K562 (cell line): ENCODE measurements at regions not wholly inside any gene's neighbourhood (a gene's known extent, or its start where the extent isn't known, plus 50 kb on each side); places are given as distances from the start of the nearest gene placed in this dataset.

Experiments
- ATAC-seq: fragments of 200-7000 bp; cut with Tn5 transposase; 3 replicates; pipeline ENCODE4 v1.9.1; 2020; ENCODE audit warnings: moderate library complexity
- BruUV-seq: library from RNA; stranded (reverse); fragments of 400-500 nt; replicated peaks from 2 replicates; lab custom pipeline; 2021; lab: Mats Ljungman, UMichigan
- CTCF ChIA-PET: fragments of 300-600 bp; formaldehyde crosslinking; extraction: SDS; loops from one replicate; lab custom pipeline; 2021; ENCODE audit warnings: low intra/inter-chr PET ratio; lab: Yijun Ruan, JAX
- POLR2A ChIA-PET: fragments of 300-600, 350-650 bp; sonication (Branson Sonifier 250); formaldehyde crosslinking; extraction: SDS; loops from one replicate; lab custom pipeline; 2021; ENCODE audit warnings: antibody characterized with exemption, inconsistent platforms; lab: Yijun Ruan, JAX
- DNase-seq, 4 experiments: peaks; one replicate each; pipeline versions ENCODE4 v3.0.0 to v3.0.0-alpha.2; 2011 to 2018; ENCODE audit warnings: low spot score in 3 of 4, mixed read lengths in 3 of 4; ENCODE audit errors: extremely low read depth in 1 of 4
- FAIRE-seq: peaks from 2 replicates; lab custom pipeline; 2011; peaks lifted over from hg19 to GRCh38; lab: Jason Lieb, UNC
- H2AFZ ChIP-seq: 2 replicates; pipeline ENCODE4 v1.6.0; 2011; ENCODE audit warnings: low read depth, low read length, control low read depth, inconsistent platforms
- H3K27ac ChIP-seq: fragments of 200-600 bp; 3 replicates; pipeline ENCODE4 v1.8.0; 2011; ENCODE audit warnings: low read depth, mild to moderate bottlenecking, control low read depth, inconsistent platforms, low read length, moderate library complexity, mixed read lengths; ENCODE audit errors: extremely low read depth
- H3K27me3 ChIP-seq, 2 experiments: fragments of 300-600 bp in 1 of 2; 2 replicates in 1 of 2; 3 replicates in 1 of 2; pipeline versions ENCODE4 v1.6.0 to v1.8.0; 2011; ENCODE audit warnings: inconsistent platforms in 2 of 2, low read length in 2 of 2, mild to moderate bottlenecking in 1 of 2, mixed read lengths in 1 of 2, moderate library complexity in 1 of 2; ENCODE audit not compliant: control insufficient read depth in 2 of 2, insufficient read depth in 2 of 2
- H3K36me3 ChIP-seq: fragments of 300-600 bp; 3 replicates; pipeline ENCODE4 v1.8.0; 2011; ENCODE audit warnings: mild to moderate bottlenecking, low read length, inconsistent platforms; ENCODE audit not compliant: control insufficient read depth, insufficient read depth
- H3K4me1 ChIP-seq, 2 experiments: fragments of 200-600 bp in 1 of 2; replicated peaks in 1 of 2; 2 replicates in 1 of 2; 3 replicates in 1 of 2; pipeline versions ENCODE4 v1.5.1 to v1.8.0; 2011; ENCODE audit warnings: inconsistent platforms in 2 of 2, low read length in 2 of 2, mild to moderate bottlenecking in 1 of 2, mixed read lengths in 1 of 2, moderate library complexity in 1 of 2; ENCODE audit not compliant: control insufficient read depth in 2 of 2, insufficient read depth in 2 of 2
- H3K4me2 ChIP-seq: 2 replicates; pipeline ENCODE4 v1.6.1; 2011; ENCODE audit warnings: low read length, control low read depth, inconsistent platforms, mixed read lengths; ENCODE audit not compliant: insufficient read depth
- H3K4me3 ChIP-seq: fragments of 200-600 bp; sonication (generic), shearing (Covaris generic); 2 replicates; pipeline ENCODE4 v1.5.1; 2016; ENCODE audit warnings: control low read depth, inconsistent platforms
- H3K79me2 ChIP-seq: fragments of 200-600 bp; 3 replicates; pipeline ENCODE4 v1.8.0; 2011; ENCODE audit warnings: low read length, inconsistent platforms; ENCODE audit not compliant: control insufficient read depth, insufficient read depth
- H3K9ac ChIP-seq, 2 experiments: 2 replicates each; pipeline versions ENCODE4 v1.6.0 to v1.6.1; 2011; ENCODE audit warnings: low read depth in 2 of 2, low read length in 2 of 2, control low read depth in 1 of 2, inconsistent platforms in 1 of 2, mild to moderate bottlenecking in 1 of 2, mixed read lengths in 1 of 2; ENCODE audit not compliant: insufficient read depth in 1 of 2
- H3K9me1 ChIP-seq: one replicate; pipeline ENCODE4 v1.6.0; 2011; ENCODE audit warnings: inconsistent platforms, mild to moderate bottlenecking, low read length, moderate library complexity; ENCODE audit not compliant: control insufficient read depth, insufficient read depth
- H3K9me3 ChIP-seq: replicated peaks from 2 replicates; pipeline ENCODE4 v1.5.1; 2011; ENCODE audit warnings: low read depth, low read length, inconsistent platforms; ENCODE audit not compliant: control insufficient read depth, insufficient read depth
- H4K20me1 ChIP-seq: replicated peaks from 2 replicates; pipeline ENCODE4 v1.6.1; 2011; ENCODE audit warnings: low read length, inconsistent platforms, mixed read lengths; ENCODE audit not compliant: control insufficient read depth, insufficient read depth
- ADNP ChIP-seq: fragments of 200-800 bp; sonication (Bioruptor generic); IDR thresholded peaks from 2 replicates; pipeline ENCODE4 v1.6.1; 2016; ENCODE audit warnings: missing genetic modification characterization, missing compliant biosample characterization
- FIP1L1 ChIP-seq: fragments of 200-400 bp; formaldehyde crosslinking; IDR thresholded peaks from 2 replicates; pipeline ENCODE4 v1.6.1; 2018; ENCODE audit warnings: mild to moderate bottlenecking, low read depth, low read length; ENCODE audit not compliant: poor library complexity, severe bottlenecking
- NR0B1 ChIP-seq: fragments of 450-650 bp; IDR thresholded peaks from one replicate; pipeline ENCODE4 v1.6.1; 2018; ENCODE audit warnings: mild to moderate bottlenecking, moderate library complexity; ENCODE audit not compliant: partially characterized antibody
- RHOXF2B ChIP-seq: fragments of 250-450 bp; sonication (Bioruptor Pico); conservative IDR thresholded peaks from 2 replicates; pipeline ENCODE4 v1.5.1; 2021
- SMARCE1 ChIP-seq: fragments of 450-650 bp; IDR thresholded peaks from 2 replicates; pipeline ENCODE4 v1.7.1; 2016; ENCODE audit warnings: mild to moderate bottlenecking
- STAG1 ChIP-seq: sonication (generic); formaldehyde crosslinking; IDR thresholded peaks from 2 replicates; pipeline ENCODE4 v1.5.0; 2020; ENCODE audit warnings: missing genetic modification reagents, borderline replicate concordance
- ZFP30 ChIP-seq: fragments of 250-450 bp; sonication (Bioruptor Pico); IDR thresholded peaks from 2 replicates; pipeline ENCODE4 v1.8.0; 2022; ENCODE audit warnings: moderate library complexity, mild to moderate bottlenecking, inconsistent platforms, borderline replicate concordance
- ZNF444 ChIP-seq: fragments of 250-450 bp; sonication (Bioruptor Pico); IDR thresholded peaks from 2 replicates; pipeline ENCODE4 v1.4.0; 2020; ENCODE audit warnings: mild to moderate bottlenecking, moderate library complexity
- WGBS: fragments of 100-300 bp; shearing (Covaris generic); methylation state at CpG from one replicate; pipeline ENCODE4 v1.1.6; 2016; ENCODE audit warnings: low coverage, mixed read lengths; ENCODE audit not compliant: insufficient coverage; ENCODE audit errors: missing lambda C conversion rate; 5-methylcytosine and 5-hydroxymethylcytosine counted together
- in situ Hi-C: fragments of 300-500 bp; cut with MboI; formaldehyde crosslinking; loops from 4 replicates; pipeline ENCODE4 v1.15.0; 2018; ENCODE audit warnings: inconsistent platforms, mixed read lengths
- intact Hi-C: fragments of 100-400 bp; cut with micrococcal nuclease; formaldehyde crosslinking; loops from 2 replicates; pipeline ENCODE4 v1.14.2; 2022

- Histone ChIP-seq H3K9me3 (no peaks in the 10 kb centered on the region), H3K9ac (no peak overlapping the region), H2AFZ (no peak overlapping the region), H3K27me3 (no peaks in the 10 kb centered on the region), H3K4me2 (no peak overlapping the region), H3K4me3 (no peak overlapping the region), H3K36me3 (no peaks in the 10 kb centered on the region), H3K79me2 (no peaks in the 10 kb centered on the region), H3K9me1 (no peaks in the 10 kb centered on the region), H3K27ac (no peak overlapping the region), H4K20me1 (no peaks in the 10 kb centered on the region), H3K4me1 (no peaks in the 10 kb centered on the region)
- intact Hi-C loops (no loop called here), in situ Hi-C loops (no loop called here)
- FAIRE-seq = no peak
- WGBS = 0% methylated on average over 1 of the region's 1 CpG
- no TSS peak for BruUV-seq
- DNase-seq = no peak
- no peak for ATAC-seq
- ChIA-PET POLR2A (no interaction called here), CTCF (no interaction called here)
- TF ChIP-seq NR0B1 = no peak
- TF ChIP-seq FIP1L1 = no peak
- TF ChIP-seq STAG1 = no peak
These were observed 335.6 kb upstream of the ITGA1 start for GRCh38 chr5:52452098-52452497.

GRCh38 chr5:52453176-52453575 is 334.5 kb upstream of the ITGA1 start:
- no peaks in the 10 kb centered on the region for H3K36me3 ChIP-seq
- no peak for DNase-seq
- no peak for FAIRE-seq
- ChIA-PET POLR2A (no interaction called here), CTCF (no interaction called here)
- 0% methylated on average over 2 of the region's 2 CpGs for WGBS
- no peaks in the 10 kb centered on the region for H3K9me1 ChIP-seq
- TF ChIP-seq RHOXF2B (CRISPR knock-in tag) (no peak), SMARCE1 (no peak), ADNP (no peak), ZFP30 (CRISPR knock-in tag) (no peak), ZNF444 (CRISPR knock-in tag) (no peak)
- H3K27me3 ChIP-seq = no peaks in the 10 kb centered on the region
- H2AFZ ChIP-seq = no peak overlapping the region
- no peak overlapping the region for H3K27ac ChIP-seq
- intact Hi-C loops = no loop called here
- in situ Hi-C loops = no loop called here
- no TSS peak for BruUV-seq
- H3K9me3 ChIP-seq = no peaks in the 10 kb centered on the region
- no peaks in the 10 kb centered on the region for H3K4me1 ChIP-seq
- H3K9ac ChIP-seq = no peak overlapping the region
- H3K79me2 ChIP-seq = no peaks in the 10 kb centered on the region
- H3K4me2 ChIP-seq = no peak overlapping the region
- H3K4me3 ChIP-seq = no peak overlapping the region
- H4K20me1 ChIP-seq = no peaks in the 10 kb centered on the region
- ATAC-seq = no peak
